ENCODE measurements at regions not wholly inside any gene's neighbourhood (a gene's known extent, or its start where the extent isn't known, plus 50 kb on each side); places are given as distances from the start of the nearest gene placed in this dataset.

- TF ChIP-seq TAF1 (IDR thresholded peaks at IDR 0.05; ENCODE audit: borderline replicate concordance, low read depth, low read length): no peak
- no peak for TF ChIP-seq POLR2AphosphoS5 (IDR thresholded peaks at IDR 0.05; ENCODE audit: low read depth, low read length)
Observed at GRCh38 chr10:113493882-113494301, 59.0 kb upstream of the HABP2 start.

All from GM12892 (cell line).